SU-DHL-6 (cell line): ENCODE measurements at regions not wholly inside any gene's neighbourhood (a gene's known extent, or its start where the extent isn't known, plus 50 kb on each side); places are given as distances from the start of the nearest gene placed in this dataset.

Experiments used
- CTCF ChIP-seq: fragments of 200-600 bp; sonication (generic); IDR thresholded peaks from one replicate; pipeline ENCODE4 v1.5.1; 2017; ENCODE audit warnings: antibody characterized with exemption, mild to moderate bottlenecking, low read length, moderate library complexity; ENCODE audit not compliant: insufficient read depth, poor library complexity, severe bottlenecking
- EZH2phosphoT487 ChIP-seq: fragments of 200-600 bp; sonication (generic), shearing (Covaris generic); conservative IDR thresholded peaks from 2 replicates; pipeline ENCODE4 v1.6.1; 2018; ENCODE audit warnings: mild to moderate bottlenecking, antibody characterized with exemption, low read length, moderate library complexity, mixed read lengths

DNA sequence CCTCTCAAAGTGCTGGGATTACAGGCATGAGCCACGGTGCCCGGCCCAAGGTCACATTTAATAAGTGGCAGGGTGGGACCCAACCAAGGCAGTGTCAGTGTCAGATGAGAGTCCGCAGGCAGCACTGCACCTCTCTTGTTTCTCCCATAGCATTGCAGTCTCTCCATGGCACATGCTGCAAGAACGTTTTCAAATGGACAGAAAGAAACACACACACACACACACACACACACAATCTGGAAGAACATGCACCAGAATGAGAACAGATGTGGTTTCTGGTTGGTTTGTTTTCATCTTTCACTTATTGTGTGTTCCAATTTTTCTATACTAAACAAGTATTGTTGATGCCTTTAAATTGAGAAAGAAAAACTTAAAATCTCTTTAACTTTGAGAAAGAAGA, 126.5 kb downstream of the SYF2 start:
- no peak for TF ChIP-seq CTCF
- no peak for TF ChIP-seq EZH2phosphoT487
